GM12878 (cell line): ENCODE measurements at regions not wholly inside any gene's neighbourhood (a gene's known extent, or its start where the extent isn't known, plus 50 kb on each side); places are given as distances from the start of the nearest gene placed in this dataset.

Experiments
- BACH1 ChIP-seq: fragments of 450-650 bp; IDR thresholded peaks from 2 replicates; pipeline ENCODE4 v1.6.1; 2017; ENCODE audit warnings: mild to moderate bottlenecking, borderline replicate concordance
- CEBPB ChIP-seq, 2 experiments: fragments of 150-350 bp in 1 of 2; IDR thresholded peaks; 2 replicates each; pipeline ENCODE4 v1.6.1; 2012 to 2014; ENCODE audit warnings: low read depth in 2 of 2, low read length in 2 of 2, borderline replicate concordance in 1 of 2, inconsistent platforms in 1 of 2
- CEBPZ ChIP-seq: fragments of 150-350 bp; IDR thresholded peaks from 2 replicates; pipeline ENCODE4 v1.6.1; 2016; ENCODE audit warnings: low read depth, low read length
- ETV6 ChIP-seq, 2 experiments: fragments of 450-650 bp in 1 of 2; IDR thresholded peaks in 1 of 2; conservative IDR thresholded peaks in 1 of 2; 2 replicates each; pipeline ENCODE4 v1.6.1; 2014; ENCODE audit warnings: antibody characterized with exemption in 1 of 2, borderline replicate concordance in 1 of 2, low read depth in 1 of 2, mild to moderate bottlenecking in 1 of 2, moderate library complexity in 1 of 2
- FOXM1 ChIP-seq: IDR thresholded peaks from 2 replicates; pipeline ENCODE4 v1.6.1; 2012; ENCODE audit warnings: low read depth, mild to moderate bottlenecking, inconsistent platforms, low read length, moderate library complexity
- HDAC6 ChIP-seq: fragments of 200-600 bp; sonication (generic); IDR thresholded peaks from one replicate; pipeline ENCODE4 v1.8.0; 2017; ENCODE audit warnings: antibody characterized with exemption; ENCODE audit not compliant: unreplicated experiment
- MTA2 ChIP-seq: fragments of 450-650 bp; IDR thresholded peaks from 2 replicates; pipeline ENCODE4 v1.6.1; 2016; ENCODE audit warnings: low read depth, mild to moderate bottlenecking, moderate library complexity
- NFIC ChIP-seq: IDR thresholded peaks from 2 replicates; pipeline ENCODE4 v1.6.1; 2012; ENCODE audit warnings: low read depth, mild to moderate bottlenecking, inconsistent platforms, low read length, moderate library complexity
- NFYA ChIP-seq: IDR thresholded peaks from 2 replicates; pipeline ENCODE4 v1.6.1; 2011; ENCODE audit warnings: low read depth, mild to moderate bottlenecking, low read length, improper control_type of control experiment, borderline replicate concordance
- PAX5 ChIP-seq: IDR thresholded peaks from 2 replicates; pipeline ENCODE4 v1.6.1; 2011; ENCODE audit warnings: low read depth, low read length, borderline replicate concordance
- POLR2AphosphoS2 ChIP-seq: IDR thresholded peaks from 2 replicates; pipeline ENCODE4 v1.6.1; 2011; ENCODE audit warnings: low read depth, mild to moderate bottlenecking, low read length, improper control_type of control experiment, moderate library complexity
- TCF12 ChIP-seq: IDR thresholded peaks from 2 replicates; pipeline ENCODE4 v1.6.1; 2011; ENCODE audit warnings: low read depth, mild to moderate bottlenecking, low read length
- TF ChIP-seq, protein P1 (sequence below): fragments of 450-650 bp; IDR thresholded peaks from 2 replicates; pipeline ENCODE4 v1.6.1; 2016; ENCODE audit warnings: mild to moderate bottlenecking, moderate library complexity, borderline replicate concordance

DNA sequence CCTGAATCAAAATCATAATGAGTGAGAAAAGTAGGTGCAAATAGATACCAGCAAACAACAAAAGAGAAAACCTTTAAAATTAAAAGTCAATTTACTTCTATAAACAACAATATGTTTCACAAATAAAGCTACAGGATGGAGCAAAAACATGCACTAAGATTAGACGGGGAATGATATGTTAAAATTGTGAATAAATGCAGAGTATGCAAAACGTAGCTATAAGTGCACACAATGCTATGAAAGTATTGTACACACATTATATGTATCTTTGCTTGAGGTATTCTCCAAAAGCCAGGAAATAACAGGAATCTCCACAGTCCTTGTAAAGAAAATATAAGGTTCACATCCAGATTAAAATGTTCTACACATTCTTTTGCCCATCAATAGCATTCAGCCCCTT lies 523.9 kb downstream of the EFNB2 start (continued):
- TF ChIP-seq CEBPZ (no peak), POLR2AphosphoS2 (no peak), MTA2 (no peak), PAX5 (no peak), ETV6 (conservative IDR thresholded peaks at IDR 0.05 in 1 of 2, IDR thresholded peaks at IDR 0.05 in 1 of 2; ENCODE audit: borderline replicate concordance in 1 of 2, low read depth in 1 of 2) (no peak), NFYA (no peak), FOXM1 (no peak), BACH1 (no peak), HDAC6 (no peak), TCF12 (no peak), CEBPB (IDR thresholded peaks at IDR 0.05; ENCODE audit: borderline replicate concordance in 1 of 2, low read depth in 2 of 2, low read length in 2 of 2) (no peak), NFIC (no peak)
- TF ChIP-seq, protein P1, sequence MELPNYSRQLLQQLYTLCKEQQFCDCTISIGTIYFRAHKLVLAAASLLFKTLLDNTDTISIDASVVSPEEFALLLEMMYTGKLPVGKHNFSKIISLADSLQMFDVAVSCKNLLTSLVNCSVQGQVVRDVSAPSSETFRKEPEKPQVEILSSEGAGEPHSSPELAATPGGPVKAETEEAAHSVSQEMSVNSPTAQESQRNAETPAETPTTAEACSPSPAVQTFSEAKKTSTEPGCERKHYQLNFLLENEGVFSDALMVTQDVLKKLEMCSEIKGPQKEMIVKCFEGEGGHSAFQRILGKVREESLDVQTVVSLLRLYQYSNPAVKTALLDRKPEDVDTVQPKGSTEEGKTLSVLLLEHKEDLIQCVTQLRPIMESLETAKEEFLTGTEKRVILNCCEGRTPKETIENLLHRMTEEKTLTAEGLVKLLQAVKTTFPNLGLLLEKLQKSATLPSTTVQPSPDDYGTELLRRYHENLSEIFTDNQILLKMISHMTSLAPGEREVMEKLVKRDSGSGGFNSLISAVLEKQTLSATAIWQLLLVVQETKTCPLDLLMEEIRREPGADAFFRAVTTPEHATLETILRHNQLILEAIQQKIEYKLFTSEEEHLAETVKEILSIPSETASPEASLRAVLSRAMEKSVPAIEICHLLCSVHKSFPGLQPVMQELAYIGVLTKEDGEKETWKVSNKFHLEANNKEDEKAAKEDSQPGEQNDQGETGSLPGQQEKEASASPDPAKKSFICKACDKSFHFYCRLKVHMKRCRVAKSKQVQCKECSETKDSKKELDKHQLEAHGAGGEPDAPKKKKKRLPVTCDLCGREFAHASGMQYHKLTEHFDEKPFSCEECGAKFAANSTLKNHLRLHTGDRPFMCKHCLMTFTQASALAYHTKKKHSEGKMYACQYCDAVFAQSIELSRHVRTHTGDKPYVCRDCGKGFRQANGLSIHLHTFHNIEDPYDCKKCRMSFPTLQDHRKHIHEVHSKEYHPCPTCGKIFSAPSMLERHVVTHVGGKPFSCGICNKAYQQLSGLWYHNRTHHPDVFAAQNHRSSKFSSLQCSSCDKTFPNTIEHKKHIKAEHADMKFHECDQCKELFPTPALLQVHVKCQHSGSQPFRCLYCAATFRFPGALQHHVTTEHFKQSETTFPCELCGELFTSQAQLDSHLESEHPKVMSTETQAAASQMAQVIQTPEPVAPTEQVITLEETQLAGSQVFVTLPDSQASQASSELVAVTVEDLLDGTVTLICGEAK, result no peak
